Left colon (tissue), 2 donors: ENCODE measurements at regions not wholly inside any gene's neighbourhood (a gene's known extent, or its start where the extent isn't known, plus 50 kb on each side); places are given as distances from the start of the nearest gene placed in this dataset.
A peak's percentile ranks its signal among the peaks of the same experiment; 100 is the strongest.

Experiments used
- ATAC-seq: fragments of 200-7000 bp; cut with Tn5 transposase; one replicate; pipeline ENCODE4 v1.9.1; 2020; ENCODE audit warnings: mild to moderate bottlenecking, moderate library complexity
- DNase-seq, 2 donors: peaks; one replicate each; pipeline ENCODE4 v3.0.0-alpha.2; 2020
- intact Hi-C, 2 donors: fragments of 100-400 bp; cut with DNase I in 1 of 2; cut with micrococcal nuclease in 1 of 2; formaldehyde crosslinking; loops; one replicate each; pipeline versions ENCODE4 v1.11.2 to v1.14.0; 2022; cut with DNase I, micrococcal nuclease
- donor health status: DM: no; HTN: no; CAD: no.
- donor health status: DM: yes; HTN: yes; CAD: no.

- no peak for DNase-seq
- ATAC-seq, result no peak
- intact Hi-C loops, result no loop called here
Measured at GRCh38 chr14:85380881-85381280, 149.1 kb upstream of the FLRT2 start.

DNA sequence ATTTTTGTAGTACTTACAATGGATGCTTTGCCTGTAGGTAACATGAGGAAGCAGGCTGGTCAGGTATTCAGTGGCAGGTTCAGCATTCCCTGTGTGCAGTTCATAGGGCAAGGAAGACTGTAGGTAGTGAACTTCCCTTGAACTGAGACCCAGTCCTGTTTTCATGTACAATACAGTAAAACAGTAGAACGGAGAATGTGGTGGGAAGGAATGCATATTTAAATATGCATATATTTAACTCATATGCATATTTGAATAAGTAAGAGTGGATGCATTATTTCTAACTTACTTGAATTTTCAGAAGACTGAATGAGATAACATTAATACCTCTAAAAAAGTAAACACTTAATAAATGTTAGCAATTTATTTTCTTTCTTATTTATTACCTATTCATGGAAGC, 147.6 kb upstream of the FLRT2 start:
- ATAC-seq (no peak), DNase-seq (no peak)
- intact Hi-C loops, result no loop called here

GRCh38 chr14:85387181-85387580, 142.8 kb upstream of the FLRT2 start:
- DNase-seq (no peak), ATAC-seq (no peak)
- intact Hi-C loops, result no loop called here

DNA sequence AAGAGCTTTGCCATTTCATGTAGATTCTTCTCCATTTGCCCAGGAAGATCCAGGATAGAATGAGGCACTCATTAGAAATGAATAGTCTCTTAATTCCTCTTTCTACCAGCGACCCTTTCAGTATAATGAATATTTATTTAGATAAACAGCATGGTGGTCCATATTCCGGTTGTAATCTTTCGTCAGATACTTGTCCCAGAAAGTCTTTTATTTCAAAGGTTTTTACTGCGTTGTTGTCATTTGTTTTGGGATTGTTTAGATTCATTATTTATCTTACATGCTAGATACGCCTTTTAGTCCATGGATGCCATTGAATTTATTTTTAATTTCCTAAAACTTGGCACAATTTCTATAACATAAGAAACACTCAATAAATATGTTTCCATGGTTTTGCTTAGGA, 139.7 kb upstream of the FLRT2 start:
- ATAC-seq (no peak), DNase-seq (no peak)
- intact Hi-C loops, result no loop called here

GRCh38 chr14:85391455-85391854, 138.5 kb upstream of the FLRT2 start:
- DNase-seq (no peak), ATAC-seq (no peak)
- intact Hi-C loops, result no loop called here

GRCh38 chr14:85391892-85392291, 138.1 kb upstream of the FLRT2 start:
- intact Hi-C loops, result no loop called here
- no peak for DNase-seq
- no peak for ATAC-seq

- ATAC-seq (no peak), DNase-seq (no peak)
- intact Hi-C loops, result no loop called here
Measured at GRCh38 chr14:85399186-85399585, 130.8 kb upstream of the FLRT2 start.

DNA sequence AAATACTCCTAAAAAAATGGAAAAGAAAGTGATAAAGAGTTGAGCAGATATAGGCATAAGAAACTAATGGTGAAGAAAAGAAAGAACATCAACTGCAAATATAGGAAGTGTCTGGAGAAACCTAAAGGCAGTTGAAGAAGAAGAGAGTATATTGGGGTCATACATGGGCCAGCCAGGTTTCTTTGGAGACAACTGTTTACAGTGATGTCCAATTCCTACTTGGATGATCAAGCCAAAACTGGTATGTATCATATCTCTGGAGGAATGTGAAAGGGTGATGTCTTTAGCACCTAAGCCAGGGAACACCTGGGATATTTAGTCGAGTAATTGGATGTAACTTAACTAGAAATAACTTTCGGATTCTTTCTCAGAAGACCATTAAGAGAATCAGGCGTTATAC, 129.3 kb upstream of the FLRT2 start:
- ATAC-seq, result no peak
- intact Hi-C loops, result no loop called here

GRCh38 chr14:85401384-85401783, 128.6 kb upstream of the FLRT2 start:
- ATAC-seq (no peak), DNase-seq (no peak)
- intact Hi-C loops, result no loop called here

More for the DNA sequence above, 129.3 kb upstream of the FLRT2 start:
- DNase-seq, result no peak

- no peak for DNase-seq
- no peak for ATAC-seq
- intact Hi-C loops, result no loop called here
Measured at GRCh38 chr14:85402569-85403162, 127.3 kb upstream of the FLRT2 start.

DNA sequence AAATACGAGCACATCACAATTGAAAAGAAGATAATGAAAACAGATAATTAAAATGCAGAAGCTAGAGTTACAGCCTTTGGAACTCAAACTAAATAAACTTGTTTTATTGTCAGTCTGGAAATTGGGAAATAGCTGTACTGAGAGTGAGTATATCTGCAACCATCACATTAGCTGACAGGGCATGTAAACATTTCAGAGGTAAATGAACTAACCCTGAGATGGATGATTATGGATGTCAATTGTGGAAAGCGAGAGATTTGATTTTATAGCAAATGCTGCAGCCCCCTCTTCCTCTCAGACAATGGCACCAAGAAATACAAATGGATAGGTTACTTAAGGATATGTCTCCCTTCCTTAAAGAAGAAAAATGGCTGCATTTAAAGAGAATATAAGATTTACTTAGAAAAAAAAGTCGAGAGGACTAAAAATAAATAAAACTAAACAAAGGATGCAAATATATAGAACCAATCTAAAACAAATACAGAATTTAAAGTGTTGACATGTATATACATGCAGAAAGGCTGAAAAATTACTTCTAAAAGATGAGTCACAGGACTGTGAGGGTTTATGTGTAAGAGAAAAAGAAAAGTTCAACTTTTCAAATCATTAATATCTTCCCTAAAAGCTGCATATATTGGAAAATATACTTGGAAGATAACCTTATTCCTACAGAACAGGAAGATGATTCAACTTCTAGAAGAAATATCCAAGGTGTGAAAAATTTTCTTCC, 120.3 kb upstream of the FLRT2 start:
- ATAC-seq (no peak), DNase-seq (no peak)
- intact Hi-C loops, result no loop called here

DNA sequence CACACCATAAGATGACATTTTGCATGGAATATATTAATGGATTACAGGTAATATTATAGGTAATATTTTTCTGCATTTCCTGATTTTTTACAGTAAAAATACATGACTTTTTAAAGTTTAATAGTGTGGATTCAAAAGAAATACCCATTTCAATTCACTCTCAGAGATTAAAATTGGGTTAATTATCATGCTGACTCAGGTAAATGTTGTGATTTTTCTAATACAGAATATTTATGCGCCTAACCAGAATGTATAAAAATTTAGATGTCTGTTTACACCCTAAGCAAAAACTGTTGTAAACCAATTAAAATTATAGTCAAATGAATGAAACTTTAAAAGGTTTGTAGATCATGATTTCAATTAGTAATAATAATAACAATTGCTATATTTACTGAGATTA, 117.2 kb upstream of the FLRT2 start:
- intact Hi-C loops, result no loop called here
- ATAC-seq (no peak), DNase-seq (no peak)

DNA sequence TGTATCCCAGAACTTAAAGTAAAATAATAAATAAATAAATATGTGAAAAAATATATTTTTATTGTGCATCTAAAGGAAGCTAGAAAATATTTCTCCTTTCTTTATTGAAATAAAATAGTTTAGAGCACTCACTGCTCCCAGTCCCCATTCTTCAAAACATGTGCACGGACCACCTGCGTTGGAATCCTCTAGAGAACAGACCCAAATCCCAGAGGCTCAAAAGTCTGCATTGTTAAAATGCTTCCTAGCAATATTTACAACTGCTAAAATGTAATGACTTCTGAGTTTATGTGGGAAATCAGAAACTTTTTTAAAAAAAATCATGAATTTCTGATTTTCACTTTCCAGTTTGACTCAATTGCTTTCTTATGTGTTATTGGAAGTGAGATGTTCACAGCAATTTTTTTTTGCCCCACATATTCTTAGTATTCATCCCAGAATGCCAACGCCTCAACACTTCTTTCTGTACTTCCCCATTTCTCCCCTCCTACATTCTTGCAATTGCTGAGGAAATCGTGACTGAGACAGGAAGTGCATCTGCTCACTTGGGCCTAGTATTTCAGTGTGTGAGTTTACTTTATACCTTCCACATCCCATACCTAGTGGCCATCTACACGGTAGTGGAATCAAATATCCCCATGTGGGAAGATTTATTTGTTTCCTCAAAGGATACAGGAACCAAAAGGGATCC, 116.0 kb upstream of the FLRT2 start:
- DNase-seq, result no peak
- intact Hi-C loops, result no loop called here
- no peak for ATAC-seq

DNA sequence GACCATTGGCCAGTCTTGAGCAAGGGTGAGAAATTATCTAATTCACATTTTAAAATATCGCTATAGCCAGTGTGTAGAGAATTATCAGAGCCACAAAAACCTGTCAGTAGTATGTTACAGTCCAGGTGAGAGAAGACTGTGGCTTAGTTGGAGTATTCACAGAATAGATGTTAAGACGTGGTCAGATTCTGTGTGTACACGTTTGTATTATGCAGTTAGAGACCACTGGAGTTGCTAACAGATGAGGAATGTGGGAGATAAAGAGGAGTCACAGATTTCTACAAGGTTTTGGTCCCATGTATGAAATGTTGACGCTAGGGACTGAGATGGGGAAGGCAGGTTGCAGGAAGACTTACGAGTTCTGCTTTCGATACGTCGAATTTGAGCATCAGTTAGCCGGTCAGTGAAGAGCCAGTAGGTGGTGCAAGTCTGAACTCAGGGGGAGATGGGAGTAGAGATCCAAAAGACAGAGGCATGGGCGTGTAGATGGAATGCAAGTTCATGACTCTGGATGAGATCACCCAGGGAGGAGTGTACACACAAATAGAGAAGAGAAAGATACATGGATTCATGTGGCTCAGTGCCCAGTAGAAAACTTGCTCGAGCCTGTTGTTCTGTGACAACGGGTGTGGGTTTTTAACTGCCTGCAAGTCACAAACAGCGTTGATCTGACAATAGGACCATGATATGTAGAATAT, 114.8 kb upstream of the FLRT2 start:
- intact Hi-C loops, result no loop called here
- peak; percentile 2 to 23 for DNase-seq
- no peak for ATAC-seq

GRCh38 chr14:85416771-85417170, 113.2 kb upstream of the FLRT2 start:
- no peak for ATAC-seq
- DNase-seq, result no peak
- intact Hi-C loops, result no loop called here

DNA sequence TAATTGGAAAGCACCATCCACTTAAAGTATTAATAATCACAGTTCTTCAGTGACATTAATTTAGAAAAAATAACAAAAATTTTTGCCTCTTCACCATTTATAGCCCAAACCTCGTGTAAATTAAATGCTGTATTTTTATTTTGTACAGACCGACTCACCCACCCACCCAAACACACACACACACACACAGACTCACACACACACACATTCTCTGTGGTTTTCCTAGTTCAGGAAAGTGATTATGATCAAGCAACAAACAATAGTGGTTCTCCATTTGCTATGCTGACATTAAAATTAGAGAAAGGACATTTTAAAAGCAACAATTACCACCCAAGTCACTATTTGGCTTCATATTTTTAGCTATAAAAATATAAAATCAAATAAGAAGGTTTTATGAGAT, 112.5 kb upstream of the FLRT2 start:
- no peak for ATAC-seq
- intact Hi-C loops, result no loop called here
- DNase-seq, result no peak

DNA sequence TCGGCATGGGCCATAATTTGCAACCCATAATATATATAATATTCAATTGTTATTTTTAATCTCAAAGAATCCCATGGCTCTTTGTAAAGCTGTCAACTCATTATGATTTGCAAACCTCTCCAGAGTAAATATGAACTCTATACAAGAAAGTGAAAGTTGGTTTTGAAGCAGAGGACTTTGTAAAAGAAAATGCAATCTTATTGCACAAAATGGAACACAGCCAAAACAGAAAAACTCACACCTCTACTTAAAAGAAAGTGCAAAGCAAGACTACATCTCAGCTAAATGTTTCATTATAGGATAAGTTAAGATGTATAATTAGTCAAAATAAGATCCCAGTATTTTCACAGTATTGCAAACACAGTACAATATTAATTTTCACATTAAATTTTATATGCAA, 111.2 kb upstream of the FLRT2 start:
- ATAC-seq (no peak), DNase-seq (no peak)
- intact Hi-C loops, result no loop called here

GRCh38 chr14:85420278-85420677, 109.7 kb upstream of the FLRT2 start:
- ATAC-seq, result no peak
- intact Hi-C loops, result no loop called here
- no peak for DNase-seq

GRCh38 chr14:85420707-85421106, 109.2 kb upstream of the FLRT2 start:
- DNase-seq, result no peak
- no peak for ATAC-seq
- intact Hi-C loops, result no loop called here
